ENCODE measurements at regions not wholly inside any gene's neighbourhood (a gene's known extent, or its start where the extent isn't known, plus 50 kb on each side); places are given as distances from the start of the nearest gene placed in this dataset.

DNA sequence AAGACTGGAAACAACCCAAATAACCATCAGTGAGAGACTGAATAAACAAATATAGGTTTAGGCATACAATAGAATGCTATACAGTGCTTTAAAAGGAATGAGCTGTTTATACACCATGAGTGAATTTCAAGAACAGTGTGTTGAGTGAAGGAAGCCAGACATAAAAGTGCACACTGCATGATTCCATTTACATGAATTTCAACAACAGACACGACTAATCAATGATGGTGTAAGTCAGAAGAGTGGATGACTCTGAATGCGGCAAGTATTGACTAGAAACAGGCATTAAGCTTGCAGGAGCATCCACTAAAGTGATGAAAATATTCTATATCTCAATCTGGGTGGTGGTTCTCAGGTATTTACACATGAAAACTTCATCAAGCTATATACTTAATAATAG lies 142.7 kb upstream of the SLC39A10 start:
- Histone ChIP-seq H3K4me1 (ENCODE audit: control insufficient read depth, insufficient read depth, low read length) (no peaks in the 10 kb centered on the region), H3K9ac (ENCODE audit: low read length) (no peak overlapping the region), H3K27ac (ENCODE audit: low read depth, low read length) (no peak overlapping the region), H3K36me3 (ENCODE audit: control insufficient read depth, insufficient read depth, low read length) (no peaks in the 10 kb centered on the region), H3K27me3 (ENCODE audit: control insufficient read depth, insufficient read depth, low read length) (no peaks in the 10 kb centered on the region), H3K4me3 (ENCODE audit: low read depth, low read length) (no peak overlapping the region), H3K9me3 (ENCODE audit: control insufficient read depth, insufficient read depth, low read depth, low read length) (no peaks in the 10 kb centered on the region)

DNA sequence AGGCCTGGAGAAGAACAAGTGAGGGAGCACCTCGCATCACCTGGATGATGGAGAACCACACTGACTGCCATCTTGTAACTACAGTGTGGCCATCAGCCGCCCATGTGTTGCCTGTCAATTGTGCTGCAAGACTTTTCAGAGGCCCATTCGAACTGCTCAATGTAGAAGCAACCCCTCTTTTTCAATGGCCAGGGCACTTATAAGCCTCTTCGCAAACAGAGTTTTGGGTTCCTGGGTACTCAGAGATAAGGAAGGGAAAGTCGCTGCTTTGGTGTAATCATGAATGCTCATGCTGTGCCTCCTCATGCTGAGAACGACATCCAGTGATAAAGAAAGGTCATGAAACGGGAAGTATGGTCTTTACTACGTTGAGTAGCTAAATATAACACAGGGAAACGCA lies 143.9 kb upstream of the SLC39A10 start:
- Histone ChIP-seq H3K9ac (ENCODE audit: low read length) (no peak overlapping the region), H3K27me3 (ENCODE audit: control insufficient read depth, insufficient read depth, low read length) (no peaks in the 10 kb centered on the region), H3K9me3 (ENCODE audit: control insufficient read depth, insufficient read depth, low read depth, low read length) (no peaks in the 10 kb centered on the region), H3K36me3 (ENCODE audit: control insufficient read depth, insufficient read depth, low read length) (no peaks in the 10 kb centered on the region), H3K4me3 (ENCODE audit: low read depth, low read length) (no peak overlapping the region), H3K4me1 (ENCODE audit: control insufficient read depth, insufficient read depth, low read length) (no peaks in the 10 kb centered on the region), H3K27ac (ENCODE audit: low read depth, low read length) (no peak overlapping the region)

- H3K4me3 ChIP-seq (ENCODE audit: low read depth, low read length): no peak overlapping the region
- H3K4me1 ChIP-seq (ENCODE audit: control insufficient read depth, insufficient read depth, low read length): no peaks in the 10 kb centered on the region
- no peaks in the 10 kb centered on the region for H3K27me3 ChIP-seq (ENCODE audit: control insufficient read depth, insufficient read depth, low read length)
- no peaks in the 10 kb centered on the region for H3K36me3 ChIP-seq (ENCODE audit: control insufficient read depth, insufficient read depth, low read length)
- H3K27ac ChIP-seq (ENCODE audit: low read depth, low read length): no peak overlapping the region
- no peak overlapping the region for H3K9ac ChIP-seq (ENCODE audit: low read length)
- H3K9me3 ChIP-seq (ENCODE audit: control insufficient read depth, insufficient read depth, low read depth, low read length): 0 out of 2 replicates have a peak, but pooled peaks cover 3% of the 10 kb centered on the region
Measured at GRCh38 chr2:195509551-195509950, 147.5 kb upstream of the SLC39A10 start.

DNA sequence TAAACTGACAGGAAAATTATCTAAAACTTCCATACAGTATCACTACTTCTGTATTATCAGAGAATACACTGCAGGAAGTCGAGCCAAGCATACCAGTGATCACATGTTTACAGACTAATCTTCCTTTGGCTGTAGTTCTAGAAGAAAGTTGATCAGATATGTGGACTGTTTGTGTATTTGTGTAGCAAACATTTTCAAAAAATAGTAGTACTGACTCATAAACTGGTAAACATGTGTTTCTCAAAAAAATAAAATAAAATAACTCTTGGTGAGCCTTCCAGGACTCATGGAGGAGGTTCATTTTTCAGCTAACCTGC lies 148.9 kb upstream of the SLC39A10 start:
- 0 out of 2 replicates have a peak, but pooled peaks cover 3% of the 10 kb centered on the region for H3K9me3 ChIP-seq (ENCODE audit: control insufficient read depth, insufficient read depth, low read depth, low read length)
- H3K27ac ChIP-seq (ENCODE audit: low read depth, low read length): no peak overlapping the region
- no peak overlapping the region for H3K4me3 ChIP-seq (ENCODE audit: low read depth, low read length)
- no peaks in the 10 kb centered on the region for H3K36me3 ChIP-seq (ENCODE audit: control insufficient read depth, insufficient read depth, low read length)
- no peaks in the 10 kb centered on the region for H3K4me1 ChIP-seq (ENCODE audit: control insufficient read depth, insufficient read depth, low read length)
- no peak overlapping the region for H3K9ac ChIP-seq (ENCODE audit: low read length)
- no peaks in the 10 kb centered on the region for H3K27me3 ChIP-seq (ENCODE audit: control insufficient read depth, insufficient read depth, low read length)

GRCh38 chr2:195507447-195508138 lies 149.4 kb upstream of the SLC39A10 start:
- H3K4me1 ChIP-seq (ENCODE audit: control insufficient read depth, insufficient read depth, low read length): no peaks in the 10 kb centered on the region
- no peaks in the 10 kb centered on the region for H3K27me3 ChIP-seq (ENCODE audit: control insufficient read depth, insufficient read depth, low read length)
- H3K9me3 ChIP-seq (ENCODE audit: control insufficient read depth, insufficient read depth, low read depth, low read length): 0 out of 2 replicates have a peak, but pooled peaks cover 3% of the 10 kb centered on the region

DNA sequence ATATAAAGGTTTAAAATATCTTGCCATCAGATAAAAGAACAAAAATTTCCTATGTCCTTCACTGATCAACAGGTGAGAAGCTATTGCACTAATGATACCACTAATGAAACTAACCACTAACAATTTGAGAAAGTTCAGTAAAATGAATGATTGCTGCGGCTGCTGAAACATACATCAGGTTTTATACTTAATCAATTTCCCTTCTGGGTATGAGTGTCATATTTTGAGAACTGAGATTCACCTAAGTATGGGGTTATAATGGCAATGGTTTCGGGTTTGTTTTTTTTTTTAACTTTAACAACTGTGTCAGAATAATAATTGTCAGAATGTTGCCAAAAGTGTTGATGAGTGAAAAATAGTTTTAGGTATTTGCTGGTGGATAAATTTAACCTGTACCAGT lies 151.3 kb upstream of the SLC39A10 start:
- H3K36me3 ChIP-seq (ENCODE audit: control insufficient read depth, insufficient read depth, low read length): no peaks in the 10 kb centered on the region
- no peaks in the 10 kb centered on the region for H3K4me1 ChIP-seq (ENCODE audit: control insufficient read depth, insufficient read depth, low read length)
- H3K9me3 ChIP-seq (ENCODE audit: control insufficient read depth, insufficient read depth, low read depth, low read length): 0 out of 2 replicates have a peak, but pooled peaks cover 3% of the 10 kb centered on the region
- no peaks in the 10 kb centered on the region for H3K27me3 ChIP-seq (ENCODE audit: control insufficient read depth, insufficient read depth, low read length)
- H3K9ac ChIP-seq (ENCODE audit: low read length): no peak overlapping the region
- H3K4me3 ChIP-seq (ENCODE audit: low read depth, low read length): no peak overlapping the region
- H3K27ac ChIP-seq (ENCODE audit: low read depth, low read length): no peak overlapping the region

More at GRCh38 chr2:195507447-195508138, 149.4 kb upstream of the SLC39A10 start:
- no peak overlapping the region for H3K27ac ChIP-seq (ENCODE audit: low read depth, low read length)
- no peaks in the 10 kb centered on the region for H3K36me3 ChIP-seq (ENCODE audit: control insufficient read depth, insufficient read depth, low read length)
- no peak overlapping the region for H3K9ac ChIP-seq (ENCODE audit: low read length)
- no peak overlapping the region for H3K4me3 ChIP-seq (ENCODE audit: low read depth, low read length)

- Histone ChIP-seq H3K4me1 (ENCODE audit: control insufficient read depth, insufficient read depth, low read length) (no peaks in the 10 kb centered on the region), H3K9ac (ENCODE audit: low read length) (no peak overlapping the region), H3K27me3 (ENCODE audit: control insufficient read depth, insufficient read depth, low read length) (no peaks in the 10 kb centered on the region), H3K4me3 (ENCODE audit: low read depth, low read length) (no peak overlapping the region), H3K36me3 (ENCODE audit: control insufficient read depth, insufficient read depth, low read length) (no peaks in the 10 kb centered on the region), H3K27ac (ENCODE audit: low read depth, low read length) (no peak overlapping the region), H3K9me3 (ENCODE audit: control insufficient read depth, insufficient read depth, low read depth, low read length) (0 out of 2 replicates have a peak, but pooled peaks cover 3% of the 10 kb centered on the region)
Measured at GRCh38 chr2:195503208-195503607, 153.8 kb upstream of the SLC39A10 start.

GRCh38 chr2:195501746-195502145 lies 155.3 kb upstream of the SLC39A10 start:
- no peaks in the 10 kb centered on the region for H3K9me3 ChIP-seq (ENCODE audit: control insufficient read depth, insufficient read depth, low read depth, low read length)
- no peaks in the 10 kb centered on the region for H3K27me3 ChIP-seq (ENCODE audit: control insufficient read depth, insufficient read depth, low read length)
- no peaks in the 10 kb centered on the region for H3K4me1 ChIP-seq (ENCODE audit: control insufficient read depth, insufficient read depth, low read length)
- H3K4me3 ChIP-seq (ENCODE audit: low read depth, low read length): no peak overlapping the region
- H3K9ac ChIP-seq (ENCODE audit: low read length): no peak overlapping the region
- no peaks in the 10 kb centered on the region for H3K36me3 ChIP-seq (ENCODE audit: control insufficient read depth, insufficient read depth, low read length)
- no peak overlapping the region for H3K27ac ChIP-seq (ENCODE audit: low read depth, low read length)

DNA sequence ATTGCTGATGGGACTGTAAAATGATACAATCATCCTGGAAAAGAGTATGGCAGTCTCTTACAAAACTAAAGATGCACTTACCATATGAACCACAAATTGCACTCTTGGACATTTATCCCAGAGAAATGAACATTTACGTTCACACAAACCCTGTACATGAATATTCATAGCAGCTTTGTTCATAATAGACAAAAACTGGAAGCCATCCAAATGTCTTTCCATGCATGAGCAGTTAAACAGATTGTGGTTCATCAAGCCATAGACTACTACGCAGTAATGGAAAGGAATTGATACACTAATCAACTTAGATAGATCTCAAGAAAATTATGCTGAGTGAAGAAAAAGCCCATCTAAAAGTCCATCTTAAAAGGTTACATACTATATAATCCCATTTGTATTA lies 156.1 kb upstream of the SLC39A10 start:
- H3K9ac ChIP-seq (ENCODE audit: low read length): no peak overlapping the region
- no peaks in the 10 kb centered on the region for H3K27me3 ChIP-seq (ENCODE audit: control insufficient read depth, insufficient read depth, low read length)
- H3K4me3 ChIP-seq (ENCODE audit: low read depth, low read length): no peak overlapping the region
- H3K4me1 ChIP-seq (ENCODE audit: control insufficient read depth, insufficient read depth, low read length): no peaks in the 10 kb centered on the region
- no peaks in the 10 kb centered on the region for H3K9me3 ChIP-seq (ENCODE audit: control insufficient read depth, insufficient read depth, low read depth, low read length)
- H3K36me3 ChIP-seq (ENCODE audit: control insufficient read depth, insufficient read depth, low read length): no peaks in the 10 kb centered on the region
- no peak overlapping the region for H3K27ac ChIP-seq (ENCODE audit: low read depth, low read length)

GRCh38 chr2:195498839-195499490 lies 158.1 kb upstream of the SLC39A10 start:
- Histone ChIP-seq H3K4me1 (ENCODE audit: control insufficient read depth, insufficient read depth, low read length) (no peaks in the 10 kb centered on the region), H3K36me3 (ENCODE audit: control insufficient read depth, insufficient read depth, low read length) (no peaks in the 10 kb centered on the region), H3K9me3 (ENCODE audit: control insufficient read depth, insufficient read depth, low read depth, low read length) (no peaks in the 10 kb centered on the region), H3K9ac (ENCODE audit: low read length) (no peak overlapping the region), H3K27ac (ENCODE audit: low read depth, low read length) (no peak overlapping the region), H3K27me3 (ENCODE audit: control insufficient read depth, insufficient read depth, low read length) (no peaks in the 10 kb centered on the region), H3K4me3 (ENCODE audit: low read depth, low read length) (no peak overlapping the region)

GRCh38 chr2:195498176-195498575 lies 158.8 kb upstream of the SLC39A10 start:
- Histone ChIP-seq H3K9ac (ENCODE audit: low read length) (no peak overlapping the region), H3K27ac (ENCODE audit: low read depth, low read length) (no peak overlapping the region), H3K36me3 (ENCODE audit: control insufficient read depth, insufficient read depth, low read length) (no peaks in the 10 kb centered on the region), H3K9me3 (ENCODE audit: control insufficient read depth, insufficient read depth, low read depth, low read length) (no peaks in the 10 kb centered on the region), H3K4me1 (ENCODE audit: control insufficient read depth, insufficient read depth, low read length) (no peaks in the 10 kb centered on the region), H3K4me3 (ENCODE audit: low read depth, low read length) (no peak overlapping the region), H3K27me3 (ENCODE audit: control insufficient read depth, insufficient read depth, low read length) (no peaks in the 10 kb centered on the region)
